ENCODE measurements at regions not wholly inside any gene's neighbourhood (a gene's known extent, or its start where the extent isn't known, plus 50 kb on each side); places are given as distances from the start of the nearest gene placed in this dataset.

DNA sequence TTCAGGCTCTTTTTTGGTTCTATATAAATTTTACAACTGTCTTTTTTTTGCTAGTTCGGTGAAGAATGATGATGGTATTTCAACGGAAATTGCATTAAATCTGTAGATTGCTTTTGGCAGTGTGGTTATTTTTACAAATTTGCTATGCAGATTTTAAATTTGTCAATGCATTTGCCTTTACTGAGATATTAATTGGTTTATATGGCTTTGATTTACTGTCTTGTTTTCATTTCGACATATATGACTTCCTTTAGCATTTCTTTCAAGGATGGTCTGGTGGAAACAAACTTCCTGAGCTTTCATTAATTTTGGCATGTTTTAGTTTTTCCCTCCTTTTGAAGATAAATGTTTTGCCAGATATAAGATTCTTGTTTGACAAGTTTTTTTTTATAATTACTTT lies 1522.5 kb upstream of the PRMT6 start:
- DNase-seq (no peak), ATAC-seq (ENCODE audit: insufficient read depth, low read depth) (no peak)
- no peak overlapping the region for H3K4me3 ChIP-seq (ENCODE audit: low read depth in 1 of 2, low read length in 2 of 2)
- no peak overlapping the region for H2AFZ ChIP-seq (ENCODE audit: low read depth, low read length)
- H3K36me3 ChIP-seq (ENCODE audit: insufficient read depth, low read length): no peaks in the 10 kb centered on the region
- H4K20me1 ChIP-seq (ENCODE audit: insufficient read depth, low read length): no peaks in the 10 kb centered on the region
- no peaks in the 10 kb centered on the region for H3K79me2 ChIP-seq (ENCODE audit: insufficient read depth, low read length)
- H3K27me3 ChIP-seq (ENCODE audit: insufficient read depth, low read length, poor library complexity): no peaks in the 10 kb centered on the region
- no peak overlapping the region for H3K27ac ChIP-seq (ENCODE audit: low read length)
- H3K4me1 ChIP-seq (ENCODE audit: insufficient read depth, low read length): no peaks in the 10 kb centered on the region
- TF ChIP-seq EZH2 (IDR thresholded peaks at IDR 0.05; ENCODE audit: borderline replicate concordance, low read depth, low read length, severe bottlenecking): no peak
- TF ChIP-seq, protein P1, sequence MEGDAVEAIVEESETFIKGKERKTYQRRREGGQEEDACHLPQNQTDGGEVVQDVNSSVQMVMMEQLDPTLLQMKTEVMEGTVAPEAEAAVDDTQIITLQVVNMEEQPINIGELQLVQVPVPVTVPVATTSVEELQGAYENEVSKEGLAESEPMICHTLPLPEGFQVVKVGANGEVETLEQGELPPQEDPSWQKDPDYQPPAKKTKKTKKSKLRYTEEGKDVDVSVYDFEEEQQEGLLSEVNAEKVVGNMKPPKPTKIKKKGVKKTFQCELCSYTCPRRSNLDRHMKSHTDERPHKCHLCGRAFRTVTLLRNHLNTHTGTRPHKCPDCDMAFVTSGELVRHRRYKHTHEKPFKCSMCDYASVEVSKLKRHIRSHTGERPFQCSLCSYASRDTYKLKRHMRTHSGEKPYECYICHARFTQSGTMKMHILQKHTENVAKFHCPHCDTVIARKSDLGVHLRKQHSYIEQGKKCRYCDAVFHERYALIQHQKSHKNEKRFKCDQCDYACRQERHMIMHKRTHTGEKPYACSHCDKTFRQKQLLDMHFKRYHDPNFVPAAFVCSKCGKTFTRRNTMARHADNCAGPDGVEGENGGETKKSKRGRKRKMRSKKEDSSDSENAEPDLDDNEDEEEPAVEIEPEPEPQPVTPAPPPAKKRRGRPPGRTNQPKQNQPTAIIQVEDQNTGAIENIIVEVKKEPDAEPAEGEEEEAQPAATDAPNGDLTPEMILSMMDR (IDR thresholded peaks at IDR 0.05; ENCODE audit: borderline replicate concordance, extremely low read depth, low read length, poor library complexity, severe bottlenecking): no peak
- no peak overlapping the region for H3K4me2 ChIP-seq (ENCODE audit: insufficient read depth, low read length)
- H3K9ac ChIP-seq (ENCODE audit: low read depth, low read length): no peak overlapping the region
- no peaks in the 10 kb centered on the region for H3K9me3 ChIP-seq (ENCODE audit: insufficient read depth, low read length, severe bottlenecking)

DNA sequence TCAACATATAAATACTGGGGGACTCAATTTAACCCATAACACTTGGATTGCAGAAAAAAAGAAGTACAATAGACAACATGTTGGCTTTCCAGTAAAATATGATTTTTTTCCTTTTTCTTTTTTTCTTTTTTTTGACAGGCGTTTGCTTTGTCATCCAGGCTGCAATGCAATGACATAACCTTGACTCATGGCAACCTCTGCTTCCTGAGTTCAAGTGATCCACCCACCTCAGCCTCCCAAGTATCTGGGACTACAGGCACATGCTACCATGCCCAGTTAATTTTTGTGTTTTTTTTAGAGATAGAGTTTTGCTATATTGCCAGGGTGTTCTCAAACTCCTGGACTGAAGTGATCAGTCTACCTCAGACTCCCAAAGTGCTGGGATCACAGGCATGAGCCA lies 1512.0 kb upstream of the PRMT6 start:
- Histone ChIP-seq H3K9me3 (ENCODE audit: insufficient read depth, low read length, severe bottlenecking) (no peaks in the 10 kb centered on the region), H3K27me3 (ENCODE audit: insufficient read depth, low read length, poor library complexity) (no peaks in the 10 kb centered on the region), H4K20me1 (ENCODE audit: insufficient read depth, low read length) (no peaks in the 10 kb centered on the region), H2AFZ (ENCODE audit: low read depth, low read length) (no peak overlapping the region), H3K4me3 (ENCODE audit: low read depth in 1 of 2, low read length in 2 of 2) (no peak overlapping the region), H3K4me2 (ENCODE audit: insufficient read depth, low read length) (no peak overlapping the region), H3K27ac (ENCODE audit: low read length) (no peak overlapping the region), H3K9ac (ENCODE audit: low read depth, low read length) (no peak overlapping the region), H3K4me1 (ENCODE audit: insufficient read depth, low read length) (no peaks in the 10 kb centered on the region), H3K36me3 (ENCODE audit: insufficient read depth, low read length) (no peaks in the 10 kb centered on the region), H3K79me2 (ENCODE audit: insufficient read depth, low read length) (no peaks in the 10 kb centered on the region)
- ATAC-seq (ENCODE audit: insufficient read depth, low read depth) (no peak), DNase-seq (no peak)
- TF ChIP-seq EZH2 (IDR thresholded peaks at IDR 0.05; ENCODE audit: borderline replicate concordance, low read depth, low read length, severe bottlenecking): no peak
- TF ChIP-seq, protein P1 (IDR thresholded peaks at IDR 0.05; ENCODE audit: borderline replicate concordance, extremely low read depth, low read length, poor library complexity, severe bottlenecking): no peak

DNA sequence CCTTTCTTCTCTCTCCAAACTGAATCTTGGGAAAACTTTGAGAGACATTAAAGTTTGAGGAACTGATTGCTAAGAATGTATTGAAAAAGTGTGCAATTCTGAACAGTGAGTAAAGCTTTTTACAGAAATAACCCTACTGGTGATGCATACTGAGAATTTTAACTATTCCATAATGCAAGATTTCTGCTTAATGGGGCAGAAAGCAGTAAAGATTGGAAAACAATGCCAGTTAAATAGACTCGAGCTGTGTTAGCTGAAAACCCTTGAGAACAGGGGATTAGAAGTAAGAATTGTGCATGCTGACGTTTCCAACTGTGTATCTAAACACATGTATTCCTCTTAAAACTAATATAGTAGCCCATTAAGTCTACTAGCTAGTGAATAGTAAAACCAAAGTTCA lies 1500.2 kb upstream of the PRMT6 start:
- Histone ChIP-seq H3K4me1 (ENCODE audit: insufficient read depth, low read length) (no peaks in the 10 kb centered on the region), H3K79me2 (ENCODE audit: insufficient read depth, low read length) (no peaks in the 10 kb centered on the region), H3K27me3 (ENCODE audit: insufficient read depth, low read length, poor library complexity) (no peaks in the 10 kb centered on the region), H4K20me1 (ENCODE audit: insufficient read depth, low read length) (no peaks in the 10 kb centered on the region), H2AFZ (ENCODE audit: low read depth, low read length) (no peak overlapping the region), H3K9me3 (ENCODE audit: insufficient read depth, low read length, severe bottlenecking) (no peaks in the 10 kb centered on the region), H3K4me3 (ENCODE audit: low read depth in 1 of 2, low read length in 2 of 2) (no peak overlapping the region), H3K36me3 (ENCODE audit: insufficient read depth, low read length) (no peaks in the 10 kb centered on the region), H3K27ac (ENCODE audit: low read length) (no peak overlapping the region), H3K9ac (ENCODE audit: low read depth, low read length) (no peak overlapping the region), H3K4me2 (ENCODE audit: insufficient read depth, low read length) (no peak overlapping the region)
- TF ChIP-seq, protein P1 (IDR thresholded peaks at IDR 0.05; ENCODE audit: borderline replicate concordance, extremely low read depth, low read length, poor library complexity, severe bottlenecking): no peak
- no peak for TF ChIP-seq EZH2 (IDR thresholded peaks at IDR 0.05; ENCODE audit: borderline replicate concordance, low read depth, low read length, severe bottlenecking)
- ATAC-seq (ENCODE audit: insufficient read depth, low read depth) (no peak), DNase-seq (no peak)

DNA sequence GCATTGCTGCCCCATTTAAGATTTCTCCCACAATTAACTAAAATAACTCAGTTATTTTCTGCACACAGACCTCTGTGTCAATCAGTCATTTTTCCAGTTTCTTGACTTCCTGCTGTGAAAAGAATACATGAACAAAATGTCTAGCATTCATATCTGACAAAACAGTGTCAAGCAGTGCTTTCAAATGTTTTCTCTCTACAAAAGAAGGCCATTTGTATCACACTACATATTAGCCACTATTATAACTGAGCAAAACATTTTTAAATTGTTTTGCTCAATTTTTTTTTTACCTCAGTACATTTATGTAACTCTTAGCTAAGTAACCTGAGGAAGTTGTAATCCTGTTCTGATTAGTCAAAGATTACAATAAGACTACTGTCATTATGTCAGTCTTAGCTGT lies 1498.5 kb upstream of the PRMT6 start:
- Histone ChIP-seq H3K36me3 (ENCODE audit: insufficient read depth, low read length) (no peaks in the 10 kb centered on the region), H3K9ac (ENCODE audit: low read depth, low read length) (no peak overlapping the region), H3K4me2 (ENCODE audit: insufficient read depth, low read length) (no peak overlapping the region), H3K79me2 (ENCODE audit: insufficient read depth, low read length) (no peaks in the 10 kb centered on the region), H3K9me3 (ENCODE audit: insufficient read depth, low read length, severe bottlenecking) (no peaks in the 10 kb centered on the region), H3K27me3 (ENCODE audit: insufficient read depth, low read length, poor library complexity) (no peaks in the 10 kb centered on the region), H2AFZ (ENCODE audit: low read depth, low read length) (no peak overlapping the region), H3K27ac (ENCODE audit: low read length) (no peak overlapping the region), H3K4me3 (ENCODE audit: low read depth in 1 of 2, low read length in 2 of 2) (no peak overlapping the region), H4K20me1 (ENCODE audit: insufficient read depth, low read length) (no peaks in the 10 kb centered on the region), H3K4me1 (ENCODE audit: insufficient read depth, low read length) (no peaks in the 10 kb centered on the region)
- no peak for TF ChIP-seq EZH2 (IDR thresholded peaks at IDR 0.05; ENCODE audit: borderline replicate concordance, low read depth, low read length, severe bottlenecking)
- TF ChIP-seq, protein P1 (IDR thresholded peaks at IDR 0.05; ENCODE audit: borderline replicate concordance, extremely low read depth, low read length, poor library complexity, severe bottlenecking): no peak
- no peak for DNase-seq
- no peak for ATAC-seq (ENCODE audit: insufficient read depth, low read depth)
